ENCODE measurements at regions not wholly inside any gene's neighbourhood (a gene's known extent, or its start where the extent isn't known, plus 50 kb on each side); places are given as distances from the start of the nearest gene placed in this dataset.

- no peak for DNase-seq
Observed at GRCh38 chr10:29397221-29397620, 108.4 kb downstream of the LYZL1 start.

- DNase-seq = no peak
Observed at GRCh38 chr10:29403208-29403607, 114.3 kb downstream of the LYZL1 start.

DNA sequence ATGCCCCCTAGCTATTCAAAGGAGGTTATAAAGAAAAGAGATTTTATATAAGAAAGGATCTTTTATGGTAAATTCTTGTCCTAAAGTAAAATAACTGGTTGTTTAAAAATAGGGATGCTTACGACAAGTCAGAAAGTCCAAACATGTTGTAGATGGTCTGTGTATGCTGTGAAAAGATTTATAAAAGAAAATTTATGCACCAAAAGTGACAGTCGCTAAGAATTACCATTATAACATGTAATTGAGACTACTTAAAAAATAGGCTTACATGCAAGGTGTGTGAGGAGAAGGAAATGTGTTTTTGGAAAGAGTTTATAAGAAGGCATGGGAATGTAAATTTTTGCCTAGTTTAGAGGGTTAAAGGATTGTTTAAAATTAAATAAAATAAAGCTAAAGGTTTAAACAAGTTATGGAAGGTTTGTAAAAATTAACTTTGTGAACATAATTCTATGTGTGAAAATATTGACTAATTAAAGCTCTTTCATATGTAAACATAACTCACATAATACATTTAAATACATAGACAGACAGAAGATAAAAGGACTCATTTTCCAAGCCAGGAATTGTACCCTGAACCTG lies 118.5 kb downstream of the LYZL1 start:
- DNase-seq = no peak
